Endothelial cell of umbilical vein (primary cell): ENCODE measurements at regions not wholly inside any gene's neighbourhood (a gene's known extent, or its start where the extent isn't known, plus 50 kb on each side); places are given as distances from the start of the nearest gene placed in this dataset.

Source experiments
- BruUV-seq: library from RNA; stranded (reverse); fragments of 400-500 nt; replicated peaks from 2 replicates; lab custom pipeline; 2021; lab: Mats Ljungman, UMichigan
- CTCF ChIA-PET: fragments of 300-600, 350-600 bp; sonication (Branson Sonifier 250); formaldehyde crosslinking; loops from one replicate; lab custom pipeline; 2021; ENCODE audit warnings: antibody characterized with exemption, inconsistent platforms; lab: Charles Lee
- POLR2A ChIA-PET: fragments of 300-600, 350-600 bp; sonication (Branson Sonifier 250); formaldehyde crosslinking; loops from one replicate; lab custom pipeline; 2021; ENCODE audit warnings: antibody characterized with exemption, inconsistent platforms; lab: Charles Lee
- DNase-seq: peaks from one replicate; pipeline ENCODE4 v3.0.0-alpha.2; 2011; ENCODE audit warnings: low read depth, low spot score
- FAIRE-seq: peaks from 2 replicates; lab custom pipeline; 2011; peaks lifted over from hg19 to GRCh38; lab: Jason Lieb, UNC
- H2AFZ ChIP-seq: 2 replicates; pipeline ENCODE4 v1.6.0; 2012; ENCODE audit warnings: low read depth, low read length, control low read depth, inconsistent platforms
- H3K27ac ChIP-seq: 2 replicates; pipeline ENCODE4 v1.5.1; 2011; ENCODE audit warnings: low read depth, mild to moderate bottlenecking, control low read depth, low read length, moderate library complexity; ENCODE audit not compliant: insufficient read depth
- H3K27me3 ChIP-seq, 2 experiments: 2 replicates each; pipeline versions ENCODE4 v1.6.0 to v1.6.1; 2011; ENCODE audit warnings: low read length in 2 of 2, mixed read lengths in 1 of 2; ENCODE audit not compliant: control insufficient read depth in 2 of 2, insufficient read depth in 2 of 2
- H3K36me3 ChIP-seq, 2 experiments: 2 replicates in 1 of 2; 3 replicates in 1 of 2; pipeline ENCODE4 v1.5.1; 2011; ENCODE audit warnings: low read length in 2 of 2, mild to moderate bottlenecking in 1 of 2, moderate library complexity in 1 of 2; ENCODE audit not compliant: control insufficient read depth in 2 of 2, insufficient read depth in 2 of 2; ENCODE audit errors: extremely low read depth in 1 of 2
- H3K4me1 ChIP-seq: 3 replicates; pipeline ENCODE4 v1.5.1; 2011; ENCODE audit warnings: mild to moderate bottlenecking, low read length; ENCODE audit not compliant: control insufficient read depth, insufficient read depth; ENCODE audit errors: extremely low read depth
- H3K4me2 ChIP-seq: 2 replicates; pipeline ENCODE4 v1.6.1; 2011; ENCODE audit warnings: low read length, control low read depth, mixed read lengths; ENCODE audit not compliant: insufficient read depth
- H3K4me3 ChIP-seq, 3 experiments: fragments of 200-600 bp in 1 of 3; sonication (generic), shearing (Covaris generic) in 1 of 3; replicated peaks in 1 of 3; 2 replicates each; pipeline ENCODE4 v1.5.1; 2011 to 2016; ENCODE audit warnings: control low read depth in 3 of 3, low read length in 3 of 3, mild to moderate bottlenecking in 2 of 3, inconsistent platforms in 1 of 3, low read depth in 1 of 3, moderate library complexity in 1 of 3; ENCODE audit not compliant: insufficient read depth in 1 of 3
- H3K79me2 ChIP-seq: 2 replicates; pipeline ENCODE4 v1.6.0; 2012; ENCODE audit warnings: low read length, inconsistent platforms; ENCODE audit not compliant: control insufficient read depth, insufficient read depth
- H3K9ac ChIP-seq: replicated peaks from 2 replicates; pipeline ENCODE3; 2011; ENCODE audit warnings: low read length, control low read depth; ENCODE audit not compliant: insufficient read depth; ENCODE audit errors: extremely low read depth
- H3K9me1 ChIP-seq: replicated peaks from 3 replicates; pipeline ENCODE4 v1.6.0; 2011; ENCODE audit warnings: mild to moderate bottlenecking, low read length; ENCODE audit not compliant: control insufficient read depth, insufficient read depth; ENCODE audit errors: extremely low read depth
- H3K9me3 ChIP-seq: replicated peaks from 2 replicates; pipeline ENCODE4 v1.5.1; 2012; ENCODE audit warnings: low read length, inconsistent platforms; ENCODE audit not compliant: control insufficient read depth, insufficient read depth
- H4K20me1 ChIP-seq: replicated peaks from 2 replicates; pipeline ENCODE3; 2011; ENCODE audit warnings: mild to moderate bottlenecking, low read length; ENCODE audit not compliant: control insufficient read depth, insufficient read depth; ENCODE audit errors: extremely low read depth
- CTCF ChIP-seq, 2 donors: IDR thresholded peaks; 1 replicate in 1 of 2; 2 replicates in 1 of 2; pipeline ENCODE4 v1.5.1; 2011; ENCODE audit warnings: low read length in 2 of 2, mild to moderate bottlenecking in 2 of 2, moderate library complexity in 2 of 2, control low read depth in 1 of 2, inconsistent platforms in 1 of 2, low read depth in 1 of 2; ENCODE audit not compliant: insufficient read depth in 1 of 2; ENCODE audit errors: extremely low read depth in 1 of 2
- EZH2 ChIP-seq: IDR thresholded peaks from 2 replicates; pipeline ENCODE4 v1.6.1; 2012; ENCODE audit warnings: borderline replicate concordance, low read depth, mild to moderate bottlenecking, moderate library complexity, low read length, inconsistent platforms; ENCODE audit not compliant: severe bottlenecking
- FOS ChIP-seq: IDR thresholded peaks from 2 replicates; pipeline ENCODE4 v1.6.1; 2011; ENCODE audit warnings: mild to moderate bottlenecking, low read length, moderate library complexity, borderline replicate concordance; ENCODE audit not compliant: insufficient read depth
- MAX ChIP-seq: IDR thresholded peaks from 2 replicates; pipeline ENCODE4 v1.6.1; 2011; ENCODE audit not compliant: insufficient read depth, insufficient read length
- MYC ChIP-seq: IDR thresholded peaks from one replicate; pipeline ENCODE4 v1.6.1; 2011; ENCODE audit warnings: mild to moderate bottlenecking, low read depth, low read length
- POLR2A ChIP-seq: IDR thresholded peaks from 2 replicates; pipeline ENCODE4 v1.6.1; 2012; ENCODE audit warnings: low read depth, mild to moderate bottlenecking, control low read depth, low read length
- POLR2AphosphoS5 ChIP-seq: IDR thresholded peaks from 2 replicates; pipeline ENCODE4 v1.6.1; 2012; ENCODE audit warnings: low read depth, mild to moderate bottlenecking, control low read depth, low read length, moderate library complexity; ENCODE audit not compliant: insufficient read depth
- dilution Hi-C: fragments of 300-500 bp; cut with MboI; formaldehyde crosslinking; loops from one replicate; pipeline ENCODE4 v1.15.0; 2019; ENCODE audit warnings: low sequenced_read_pairs; ENCODE audit not compliant: extremely low pct_ligation_motif_present
- intact Hi-C: fragments of 100-400 bp; cut with micrococcal nuclease; formaldehyde crosslinking; loops from one replicate; pipeline ENCODE4 v1.10.0; 2022

GRCh38 chr16:14362774-14363371 lies 267.2 kb downstream of the PARN start:
- BruUV-seq = no TSS peak
- H3K79me2 ChIP-seq = no peaks in the 10 kb centered on the region
- H3K4me1 ChIP-seq = no peaks in the 10 kb centered on the region
- no peak for DNase-seq
- TF ChIP-seq CTCF (IDR thresholded peaks at IDR 0.05; ENCODE audit: extremely low read depth in 1 of 2, insufficient read depth in 1 of 2, low read depth in 1 of 2, low read length in 2 of 2) (no peak), FOS (no peak), EZH2 (no peak), MYC (no peak), MAX (no peak), POLR2A (no peak), POLR2AphosphoS5 (no peak)
- ChIA-PET CTCF (no interaction called here), POLR2A (no interaction called here)
- H4K20me1 ChIP-seq = no peaks in the 10 kb centered on the region
- no peak overlapping the region for H3K4me3 ChIP-seq
- no peak overlapping the region for H3K27ac ChIP-seq
- no peak overlapping the region for H3K9ac ChIP-seq
- dilution Hi-C loops (no loop called here), intact Hi-C loops (no loop called here)
- H2AFZ ChIP-seq = no peak overlapping the region
- FAIRE-seq = no peak
- no peaks in the 10 kb centered on the region for H3K9me3 ChIP-seq
- no peaks in the 10 kb centered on the region for H3K27me3 ChIP-seq
- no peaks in the 10 kb centered on the region for H3K9me1 ChIP-seq
- H3K36me3 ChIP-seq = no peaks in the 10 kb centered on the region
- H3K4me2 ChIP-seq = no peak overlapping the region
